ENCODE measurements at regions not wholly inside any gene's neighbourhood (a gene's known extent, or its start where the extent isn't known, plus 50 kb on each side); places are given as distances from the start of the nearest gene placed in this dataset.

DNA sequence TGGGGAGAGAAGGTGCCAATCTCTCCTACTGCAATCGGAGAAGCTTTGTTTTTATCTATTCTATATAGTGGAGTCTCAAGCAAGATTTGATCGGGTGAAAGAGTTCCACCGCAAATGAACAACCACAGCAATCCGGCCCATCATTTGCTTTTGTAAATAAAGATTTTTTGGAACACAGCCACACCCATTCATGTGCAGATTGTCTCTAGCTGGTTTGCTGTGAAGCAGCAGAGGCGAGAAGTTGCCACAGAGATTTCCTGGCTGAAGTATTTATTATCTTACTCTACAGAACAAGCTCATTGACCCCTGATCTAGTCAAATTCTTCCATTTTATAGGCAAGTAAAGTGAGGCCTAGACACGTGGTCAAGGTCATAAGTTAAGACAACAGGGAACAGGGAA, 195.5 kb upstream of the TNRC6C start:
- DNase-seq (ENCODE audit: low read depth): no peak

DNA sequence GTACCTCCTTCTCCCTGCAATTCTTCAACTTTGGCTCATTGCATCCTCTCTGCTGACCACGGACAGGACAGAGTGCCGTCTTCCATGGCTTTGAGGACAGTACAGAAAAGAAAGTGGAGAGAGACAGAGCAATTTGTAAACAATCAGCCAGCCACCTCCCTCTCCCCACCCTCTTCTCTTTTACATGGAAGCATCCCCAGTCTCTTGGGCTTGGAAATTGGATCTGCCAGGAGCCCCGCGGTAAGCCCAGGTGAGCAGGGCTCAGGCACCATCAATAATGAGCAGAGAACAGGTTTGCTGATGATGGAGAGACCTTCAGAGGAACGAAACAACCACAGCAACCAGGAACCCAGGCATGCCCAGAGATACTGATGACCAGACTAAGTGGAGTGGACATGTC, 194.9 kb upstream of the TNRC6C start:
- no peak for DNase-seq (ENCODE audit: low read depth)

- no peak for DNase-seq (ENCODE audit: low read depth)
These were observed 193.2 kb upstream of the TNRC6C start for GRCh38 chr17:77765292-77765691.

DNA sequence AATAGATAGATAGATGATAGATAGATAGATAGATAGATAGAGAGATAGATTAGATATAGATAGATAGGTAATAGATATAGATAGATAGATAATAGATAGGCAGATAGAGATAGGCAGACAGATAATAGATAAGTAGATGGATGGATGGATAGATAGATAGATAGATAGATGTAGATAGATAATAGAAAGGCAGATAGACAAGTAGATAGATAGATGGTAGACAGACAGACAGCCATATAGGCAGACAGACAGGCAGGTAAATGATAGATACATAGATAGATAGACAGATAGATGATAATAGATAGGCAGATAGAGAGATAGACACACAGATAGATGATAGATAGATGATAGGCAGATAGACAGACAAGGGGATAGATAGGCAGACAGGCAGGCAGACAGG, 191.4 kb upstream of the TNRC6C start:
- no peak for DNase-seq (ENCODE audit: low read depth)

DNA sequence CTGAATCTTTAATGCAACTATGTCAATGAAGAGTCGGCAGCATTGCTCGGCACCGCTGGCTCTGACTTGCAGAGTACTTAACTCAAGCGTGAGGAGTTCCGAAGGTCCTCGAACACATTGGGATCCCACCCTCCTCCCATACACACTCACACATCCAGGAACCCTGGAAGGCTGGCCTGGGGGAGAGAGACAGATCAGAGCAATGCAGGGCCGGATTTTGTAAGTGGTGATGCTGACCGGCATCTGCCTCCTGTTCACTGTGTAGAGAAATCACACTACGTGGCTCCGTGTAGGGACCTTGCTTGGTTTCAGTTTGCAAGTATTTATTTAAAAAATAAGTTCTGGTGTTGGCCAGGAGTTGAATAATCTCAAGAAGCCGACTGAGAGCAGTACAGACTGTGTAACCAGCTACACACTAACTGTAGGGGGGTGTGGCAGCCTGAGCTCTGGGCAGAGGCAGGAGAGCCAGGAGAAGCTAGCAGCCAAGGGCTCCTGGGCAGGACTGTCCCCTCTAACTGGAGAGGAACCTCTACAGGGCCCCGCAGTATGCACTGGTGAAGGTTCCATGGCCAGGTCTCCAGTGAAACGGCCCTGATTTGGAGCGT, 190.2 kb upstream of the TNRC6C start:
- DNase-seq (ENCODE audit: low read depth): no peak

- DNase-seq (ENCODE audit: low read depth): peak; percentile 58
These were observed 189.3 kb upstream of the TNRC6C start for GRCh38 chr17:77769215-77769614.

DNA sequence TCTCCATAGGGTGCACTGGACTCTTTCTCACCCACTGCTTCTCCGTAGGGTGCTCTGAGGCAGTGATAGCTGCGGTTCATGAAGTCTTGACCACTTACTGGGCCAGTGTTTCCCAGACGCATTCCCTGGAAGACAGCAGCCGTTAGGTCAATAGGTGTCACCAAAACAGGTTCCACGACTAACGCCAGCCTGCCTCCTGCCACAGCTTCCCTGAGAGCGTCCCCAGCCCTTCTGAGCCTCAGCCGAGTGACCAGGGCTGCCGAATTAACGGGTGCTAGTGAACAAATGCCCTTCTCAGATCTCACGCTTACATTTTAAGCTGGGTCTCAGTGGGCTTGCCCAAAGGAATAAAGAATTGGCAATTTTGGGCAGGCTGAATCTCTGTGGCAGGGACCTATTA, 188.7 kb upstream of the TNRC6C start:
- DNase-seq (ENCODE audit: low read depth): no peak

DNA sequence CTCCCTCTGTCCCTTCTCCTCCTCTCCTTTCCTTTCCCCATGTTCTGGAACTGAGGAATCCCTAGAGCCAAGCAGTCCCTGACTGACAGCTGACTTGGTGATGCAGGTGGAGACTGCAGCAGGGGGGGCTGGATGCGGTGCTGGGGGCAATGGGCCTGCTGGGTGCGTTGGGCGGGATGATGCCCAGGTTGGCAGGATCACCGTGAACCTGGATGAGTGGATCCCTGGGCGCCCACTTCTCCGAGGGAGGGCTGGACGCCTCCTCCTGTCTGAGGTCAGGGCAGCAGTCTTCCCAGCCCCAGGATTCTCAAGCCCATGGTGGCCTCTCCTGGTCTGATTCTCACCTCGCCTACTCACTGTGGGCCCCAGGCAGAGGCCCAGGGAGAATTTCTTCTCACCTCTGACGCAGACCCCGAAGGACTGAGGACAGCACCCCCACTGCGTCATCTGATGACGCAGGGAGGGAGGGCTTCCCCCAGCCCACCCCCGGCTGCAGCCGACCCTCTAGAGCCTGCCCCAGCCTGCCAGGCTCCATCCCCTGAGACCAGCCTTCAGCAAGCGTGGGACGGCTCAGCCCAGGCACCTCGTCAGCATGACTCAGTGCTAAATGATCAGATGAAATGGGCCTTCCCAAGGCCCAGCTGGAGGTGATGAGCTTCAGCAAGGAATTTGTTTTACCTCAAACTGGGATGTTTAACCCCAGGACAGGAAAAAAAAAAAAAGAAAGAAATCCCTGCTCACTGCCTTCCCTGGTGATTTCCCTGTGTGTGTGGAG, 188.0 kb upstream of the TNRC6C start:
- peak; percentile 95 for DNase-seq (ENCODE audit: low read depth)

GRCh38 chr17:77771145-77771544, 187.4 kb upstream of the TNRC6C start:
- DNase-seq (ENCODE audit: low read depth): no peak

- no peak for DNase-seq (ENCODE audit: low read depth)
These were observed 186.9 kb upstream of the TNRC6C start for GRCh38 chr17:77771587-77771986.

DNA sequence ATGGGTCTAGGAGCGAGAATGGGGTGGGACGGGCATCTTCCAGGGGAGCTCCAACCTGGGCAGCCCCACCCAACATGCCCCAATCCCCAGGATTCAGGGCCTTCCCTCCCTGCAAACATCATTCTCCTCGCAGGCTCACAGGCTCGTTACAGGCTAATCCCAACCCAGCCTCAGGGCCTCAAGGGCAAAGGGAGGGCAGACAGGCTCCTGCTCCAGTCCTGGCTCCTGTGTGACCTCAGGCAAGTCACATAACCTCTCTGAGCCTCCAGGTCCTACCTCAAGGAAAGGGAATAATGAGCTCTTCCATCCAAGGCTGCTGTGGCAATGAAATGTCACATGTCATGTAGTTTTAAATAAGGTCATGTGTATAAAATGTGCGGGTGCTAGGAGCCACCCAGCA, 186.5 kb upstream of the TNRC6C start:
- no peak for DNase-seq (ENCODE audit: low read depth)

DNA sequence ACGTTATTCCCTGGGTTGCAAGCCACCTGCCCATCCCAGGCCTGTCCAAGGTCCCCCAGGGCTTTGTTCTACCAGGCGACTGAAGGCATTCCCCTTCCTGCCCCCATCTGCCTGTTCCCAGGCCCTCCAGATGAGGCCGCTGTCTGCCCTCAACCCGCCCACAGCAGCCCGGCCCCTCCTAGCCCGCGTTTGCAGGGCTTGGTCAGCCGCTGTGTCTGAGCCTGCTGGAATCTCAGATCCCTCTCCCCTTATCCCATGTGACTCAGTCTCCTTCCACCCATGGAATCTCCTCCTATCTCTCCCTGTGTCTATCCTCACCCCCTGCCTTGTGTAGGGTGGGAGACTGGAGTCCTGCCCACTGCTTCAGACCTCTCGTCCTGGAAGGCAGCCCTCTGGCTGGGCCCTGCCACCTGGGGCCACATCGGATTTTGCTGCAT, 186.0 kb upstream of the TNRC6C start:
- peak; percentile 89 for DNase-seq (ENCODE audit: low read depth)

DNA sequence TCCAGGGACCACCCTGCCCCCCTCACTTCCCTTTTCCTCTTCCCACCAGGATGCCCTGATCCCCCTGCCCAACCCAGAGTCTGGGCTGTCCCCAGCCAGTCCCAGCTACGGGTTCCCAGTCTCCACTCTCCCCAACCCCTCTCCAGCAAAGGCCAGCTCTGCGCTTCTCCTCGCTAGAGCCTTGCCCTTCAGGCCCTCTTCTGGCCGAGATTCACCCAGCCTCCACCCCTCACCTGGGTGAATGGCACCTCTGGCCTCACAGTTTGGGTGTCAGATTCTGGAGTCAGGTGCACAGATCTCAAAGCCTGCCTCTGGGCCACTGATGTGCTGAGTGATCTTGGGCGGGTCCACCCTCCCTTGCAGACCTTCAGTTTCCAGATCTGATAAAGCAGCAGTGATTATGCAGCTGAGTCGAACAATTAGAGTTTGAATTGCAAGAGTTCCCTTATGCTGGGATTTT, 185.6 kb upstream of the TNRC6C start:
- DNase-seq (ENCODE audit: low read depth): no peak

GRCh38 chr17:77774182-77774581, 184.3 kb upstream of the TNRC6C start:
- no peak for DNase-seq (ENCODE audit: low read depth)

DNA sequence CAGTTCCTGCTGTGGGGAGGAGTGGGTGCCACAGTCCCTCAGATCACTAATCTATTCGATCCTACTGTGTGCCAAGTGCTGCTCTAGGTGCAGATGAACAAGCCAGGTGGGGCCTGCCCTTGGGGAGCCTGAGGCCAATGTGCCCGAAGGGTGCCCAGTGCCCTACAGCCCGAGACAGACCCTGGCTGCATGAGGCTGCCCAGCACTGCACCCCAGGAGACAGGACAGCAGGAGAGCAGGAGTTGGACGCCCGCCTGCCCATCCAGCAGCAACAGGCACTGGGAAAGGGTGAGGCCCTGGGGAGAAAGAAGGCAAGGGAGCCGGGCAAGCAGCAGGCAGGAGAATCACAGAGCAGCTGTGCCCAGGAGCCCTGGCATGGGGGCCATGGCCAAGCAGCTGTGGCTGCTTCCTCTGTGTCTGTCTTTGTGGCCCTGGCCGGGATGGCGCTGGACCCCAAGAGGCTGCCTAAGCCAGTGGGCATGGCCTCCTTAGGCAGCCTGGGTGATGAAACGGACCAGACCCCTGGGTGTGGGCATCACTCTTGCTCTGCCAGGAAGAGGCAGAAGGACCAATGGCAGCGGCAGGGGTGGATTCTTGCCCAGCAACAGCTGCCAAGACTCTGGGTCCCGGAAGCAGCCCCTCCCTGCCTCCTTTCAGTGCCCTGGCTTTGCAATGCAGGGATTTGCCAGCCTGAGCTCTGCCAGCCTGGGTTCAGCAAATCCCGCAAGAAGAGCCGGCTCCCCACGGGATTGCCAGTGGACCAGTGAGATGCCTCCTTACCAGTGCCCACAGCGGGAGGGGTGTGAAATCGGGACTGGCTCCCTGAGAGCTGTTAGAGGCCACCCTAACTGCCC, 179.6 kb upstream of the TNRC6C start:
- peak; percentile 61 for DNase-seq (ENCODE audit: low read depth)

DNA sequence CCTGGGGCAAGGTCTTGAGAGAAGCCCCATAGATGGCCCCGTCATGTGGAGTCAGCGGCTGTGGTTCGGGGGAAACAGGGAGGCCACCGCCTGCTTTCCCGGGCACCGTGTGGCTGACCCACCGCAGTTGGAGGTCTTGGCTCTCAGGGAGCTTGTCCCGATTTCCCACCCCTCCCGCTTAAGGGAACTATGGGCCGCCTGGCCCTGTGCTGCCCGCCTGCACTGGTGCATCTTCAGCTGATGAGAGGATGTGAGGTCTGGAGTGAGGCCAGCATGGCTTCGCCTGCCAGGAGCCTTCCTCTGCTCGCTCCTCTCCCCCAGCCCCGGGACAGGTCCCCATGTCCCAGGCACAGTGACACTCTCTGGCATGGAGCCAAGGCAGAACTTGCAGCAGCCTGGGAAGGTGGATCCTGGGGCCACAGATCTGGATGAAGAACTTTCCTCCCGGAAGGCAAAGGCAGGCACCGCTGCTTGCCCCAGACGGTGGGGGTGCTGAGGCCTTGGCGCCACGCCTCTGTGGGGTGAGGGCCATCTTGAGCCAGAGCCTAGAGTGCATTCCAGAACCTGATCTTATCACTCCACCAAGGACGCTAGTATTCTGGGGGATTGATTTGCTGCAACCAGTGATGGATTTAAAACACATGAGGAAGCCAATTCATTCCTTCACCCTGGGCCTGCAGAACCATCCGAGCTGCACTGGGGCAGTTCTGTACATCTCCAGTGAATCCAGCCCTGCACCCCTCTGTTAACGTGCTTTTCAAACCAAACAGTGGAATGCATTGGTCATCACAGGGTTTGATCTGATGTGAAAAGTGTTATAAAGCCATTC, 178.6 kb upstream of the TNRC6C start:
- DNase-seq (ENCODE audit: low read depth): peak; percentile 67

DNA sequence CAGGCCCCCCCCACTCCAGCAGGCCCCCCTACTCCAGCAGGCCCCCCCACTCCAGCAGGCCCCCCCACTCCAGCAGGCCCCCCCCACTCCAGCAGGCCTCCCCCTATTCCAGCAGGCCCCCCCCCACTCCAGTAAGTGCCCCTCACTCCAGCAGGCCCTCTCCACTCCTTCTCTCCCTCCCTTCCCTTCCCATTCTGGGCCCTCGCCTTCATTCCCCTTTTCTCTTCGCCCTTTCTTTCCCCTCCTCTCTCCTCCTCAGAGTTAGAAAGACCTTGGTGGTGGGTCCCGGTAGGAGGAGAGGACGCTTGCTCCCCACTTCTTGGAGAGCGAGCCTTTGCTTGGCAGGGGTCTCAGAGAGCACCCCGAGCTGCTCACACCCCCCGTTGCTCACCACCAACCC, 177.0 kb upstream of the TNRC6C start:
- DNase-seq (ENCODE audit: low read depth): no peak

DNA sequence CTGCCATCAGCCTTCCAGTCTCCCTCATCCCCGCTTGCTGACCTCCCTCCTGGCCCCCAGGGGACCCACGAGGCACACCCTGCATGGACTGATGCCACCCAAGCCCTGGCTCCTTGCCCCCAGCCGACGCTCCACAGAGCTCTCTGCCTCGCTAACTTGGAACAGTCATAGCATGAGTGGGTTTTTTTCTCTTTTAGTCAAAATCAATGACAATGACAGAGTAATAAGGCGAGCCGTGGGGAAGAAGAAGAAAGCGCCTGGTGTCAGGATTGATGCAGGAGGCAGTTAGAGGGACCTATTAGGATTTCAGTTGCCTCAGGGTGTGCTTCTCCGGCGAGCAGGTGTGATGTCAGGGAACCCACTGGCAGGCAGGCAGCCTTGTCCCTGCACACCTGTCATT, 176.3 kb upstream of the TNRC6C start:
- no peak for DNase-seq (ENCODE audit: low read depth)

DNA sequence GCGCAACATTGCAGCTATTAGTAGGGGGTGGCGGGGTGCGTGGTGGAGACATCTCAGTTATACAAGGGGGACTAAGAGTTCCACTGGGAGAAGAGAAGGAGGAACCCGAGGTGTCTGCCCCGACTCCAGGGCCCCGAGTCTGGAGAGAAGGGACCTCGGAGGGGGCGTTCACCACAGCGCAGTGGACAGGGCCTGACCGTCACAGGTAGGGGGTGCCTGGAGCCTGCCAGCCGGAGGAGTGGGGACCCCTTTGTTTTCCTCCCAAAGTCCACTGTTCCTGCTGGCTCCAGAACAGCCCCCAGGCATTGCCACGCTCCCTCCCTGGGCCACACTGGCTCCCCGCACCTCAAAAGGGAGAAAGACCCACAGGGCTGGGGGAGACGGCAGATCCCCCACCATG, 175.9 kb upstream of the TNRC6C start:
- DNase-seq (ENCODE audit: low read depth): no peak

- no peak for DNase-seq (ENCODE audit: low read depth)
These were observed 174.3 kb upstream of the TNRC6C start for GRCh38 chr17:77783991-77784820.

Data from Daoy (cell line).